Endothelial cell of umbilical vein (primary cell): ENCODE measurements at regions not wholly inside any gene's neighbourhood (a gene's known extent, or its start where the extent isn't known, plus 50 kb on each side); places are given as distances from the start of the nearest gene placed in this dataset.

ENCODE experiments used
- BruUV-seq: library from RNA; stranded (reverse); fragments of 400-500 nt; replicated peaks from 2 replicates; lab custom pipeline; 2021; lab: Mats Ljungman, UMichigan
- CTCF ChIA-PET: fragments of 300-600, 350-600 bp; sonication (Branson Sonifier 250); formaldehyde crosslinking; loops from one replicate; lab custom pipeline; 2021; ENCODE audit warnings: antibody characterized with exemption, inconsistent platforms; lab: Charles Lee
- POLR2A ChIA-PET: fragments of 300-600, 350-600 bp; sonication (Branson Sonifier 250); formaldehyde crosslinking; loops from one replicate; lab custom pipeline; 2021; ENCODE audit warnings: antibody characterized with exemption, inconsistent platforms; lab: Charles Lee
- DNase-seq: peaks from one replicate; pipeline ENCODE4 v3.0.0-alpha.2; 2011; ENCODE audit warnings: low read depth, low spot score
- FAIRE-seq: peaks from 2 replicates; lab custom pipeline; 2011; peaks lifted over from hg19 to GRCh38; lab: Jason Lieb, UNC
- H2AFZ ChIP-seq: 2 replicates; pipeline ENCODE4 v1.6.0; 2012; ENCODE audit warnings: low read depth, low read length, control low read depth, inconsistent platforms
- H3K27ac ChIP-seq: 2 replicates; pipeline ENCODE4 v1.5.1; 2011; ENCODE audit warnings: low read depth, mild to moderate bottlenecking, control low read depth, low read length, moderate library complexity; ENCODE audit not compliant: insufficient read depth
- H3K27me3 ChIP-seq, 2 experiments: 2 replicates each; pipeline versions ENCODE4 v1.6.0 to v1.6.1; 2011; ENCODE audit warnings: low read length in 2 of 2, mixed read lengths in 1 of 2; ENCODE audit not compliant: control insufficient read depth in 2 of 2, insufficient read depth in 2 of 2
- H3K36me3 ChIP-seq, 2 experiments: 2 replicates in 1 of 2; 3 replicates in 1 of 2; pipeline ENCODE4 v1.5.1; 2011; ENCODE audit warnings: low read length in 2 of 2, mild to moderate bottlenecking in 1 of 2, moderate library complexity in 1 of 2; ENCODE audit not compliant: control insufficient read depth in 2 of 2, insufficient read depth in 2 of 2; ENCODE audit errors: extremely low read depth in 1 of 2
- H3K4me1 ChIP-seq: 3 replicates; pipeline ENCODE4 v1.5.1; 2011; ENCODE audit warnings: mild to moderate bottlenecking, low read length; ENCODE audit not compliant: control insufficient read depth, insufficient read depth; ENCODE audit errors: extremely low read depth
- H3K4me2 ChIP-seq: 2 replicates; pipeline ENCODE4 v1.6.1; 2011; ENCODE audit warnings: low read length, control low read depth, mixed read lengths; ENCODE audit not compliant: insufficient read depth
- H3K4me3 ChIP-seq, 3 experiments: fragments of 200-600 bp in 1 of 3; sonication (generic), shearing (Covaris generic) in 1 of 3; replicated peaks in 1 of 3; 2 replicates each; pipeline ENCODE4 v1.5.1; 2011 to 2016; ENCODE audit warnings: control low read depth in 3 of 3, low read length in 3 of 3, mild to moderate bottlenecking in 2 of 3, inconsistent platforms in 1 of 3, low read depth in 1 of 3, moderate library complexity in 1 of 3; ENCODE audit not compliant: insufficient read depth in 1 of 3
- H3K79me2 ChIP-seq: 2 replicates; pipeline ENCODE4 v1.6.0; 2012; ENCODE audit warnings: low read length, inconsistent platforms; ENCODE audit not compliant: control insufficient read depth, insufficient read depth
- H3K9ac ChIP-seq: replicated peaks from 2 replicates; pipeline ENCODE3; 2011; ENCODE audit warnings: low read length, control low read depth; ENCODE audit not compliant: insufficient read depth; ENCODE audit errors: extremely low read depth
- H3K9me1 ChIP-seq: replicated peaks from 3 replicates; pipeline ENCODE4 v1.6.0; 2011; ENCODE audit warnings: mild to moderate bottlenecking, low read length; ENCODE audit not compliant: control insufficient read depth, insufficient read depth; ENCODE audit errors: extremely low read depth
- H3K9me3 ChIP-seq: replicated peaks from 2 replicates; pipeline ENCODE4 v1.5.1; 2012; ENCODE audit warnings: low read length, inconsistent platforms; ENCODE audit not compliant: control insufficient read depth, insufficient read depth
- H4K20me1 ChIP-seq: replicated peaks from 2 replicates; pipeline ENCODE3; 2011; ENCODE audit warnings: mild to moderate bottlenecking, low read length; ENCODE audit not compliant: control insufficient read depth, insufficient read depth; ENCODE audit errors: extremely low read depth
- CTCF ChIP-seq, 2 donors: IDR thresholded peaks; 1 replicate in 1 of 2; 2 replicates in 1 of 2; pipeline ENCODE4 v1.5.1; 2011; ENCODE audit warnings: low read length in 2 of 2, mild to moderate bottlenecking in 2 of 2, moderate library complexity in 2 of 2, control low read depth in 1 of 2, inconsistent platforms in 1 of 2, low read depth in 1 of 2; ENCODE audit not compliant: insufficient read depth in 1 of 2; ENCODE audit errors: extremely low read depth in 1 of 2
- EZH2 ChIP-seq: IDR thresholded peaks from 2 replicates; pipeline ENCODE4 v1.6.1; 2012; ENCODE audit warnings: borderline replicate concordance, low read depth, mild to moderate bottlenecking, moderate library complexity, low read length, inconsistent platforms; ENCODE audit not compliant: severe bottlenecking
- FOS ChIP-seq: IDR thresholded peaks from 2 replicates; pipeline ENCODE4 v1.6.1; 2011; ENCODE audit warnings: mild to moderate bottlenecking, low read length, moderate library complexity, borderline replicate concordance; ENCODE audit not compliant: insufficient read depth
- GATA2 ChIP-seq: IDR thresholded peaks from 2 replicates; pipeline ENCODE4 v1.7.0; 2011; ENCODE audit warnings: low read depth, mild to moderate bottlenecking, moderate library complexity, mixed read lengths, low read length; ENCODE audit not compliant: insufficient read length, insufficient read depth
- JUN ChIP-seq: IDR thresholded peaks from 2 replicates; pipeline ENCODE4 v1.6.1; 2011; ENCODE audit warnings: borderline replicate concordance, low read depth; ENCODE audit not compliant: insufficient read length, insufficient read depth
- MAX ChIP-seq: IDR thresholded peaks from 2 replicates; pipeline ENCODE4 v1.6.1; 2011; ENCODE audit not compliant: insufficient read depth, insufficient read length
- POLR2A ChIP-seq: IDR thresholded peaks from 2 replicates; pipeline ENCODE4 v1.6.1; 2012; ENCODE audit warnings: low read depth, mild to moderate bottlenecking, control low read depth, low read length
- dilution Hi-C: fragments of 300-500 bp; cut with MboI; formaldehyde crosslinking; loops from one replicate; pipeline ENCODE4 v1.15.0; 2019; ENCODE audit warnings: low sequenced_read_pairs; ENCODE audit not compliant: extremely low pct_ligation_motif_present
- intact Hi-C: fragments of 100-400 bp; cut with micrococcal nuclease; formaldehyde crosslinking; loops from one replicate; pipeline ENCODE4 v1.10.0; 2022

- Histone ChIP-seq H4K20me1 (no peaks in the 10 kb centered on the region), H3K27ac (no peak overlapping the region), H3K4me2 (no peak overlapping the region), H3K9ac (no peak overlapping the region), H3K9me1 (no peaks in the 10 kb centered on the region), H2AFZ (no peak overlapping the region), H3K27me3 (no peaks in the 10 kb centered on the region), H3K9me3 (no peaks in the 10 kb centered on the region), H3K4me1 (no peaks in the 10 kb centered on the region), H3K36me3 (no peaks in the 10 kb centered on the region), H3K79me2 (no peaks in the 10 kb centered on the region), H3K4me3 (no peak overlapping the region)
- no TSS peak for BruUV-seq
- ChIA-PET POLR2A (no interaction called here), CTCF (no interaction called here)
- DNase-seq: no peak
- no peak for TF ChIP-seq GATA2
- TF ChIP-seq CTCF (IDR thresholded peaks at IDR 0.05; ENCODE audit: extremely low read depth in 1 of 2, insufficient read depth in 1 of 2, low read depth in 1 of 2, low read length in 2 of 2): no peak
- no peak for TF ChIP-seq MAX
- no peak for TF ChIP-seq EZH2
- no peak for TF ChIP-seq FOS
- no peak for TF ChIP-seq POLR2A
- TF ChIP-seq JUN: no peak
- intact Hi-C loops (no loop called here), dilution Hi-C loops (no loop called here)
- FAIRE-seq: no peak
Measured at GRCh38 chr2:17223211-17223610, 295.0 kb downstream of the RAD51AP2 start.
